ENCODE measurements at regions not wholly inside any gene's neighbourhood (a gene's known extent, or its start where the extent isn't known, plus 50 kb on each side); places are given as distances from the start of the nearest gene placed in this dataset.

GRCh38 chr20:56158489-56158888, 90.0 kb upstream of the MC3R start:
- Mint-ChIP-seq H3K9me3 (ENCODE audit: low read depth) (peaks cover 16% of the 10 kb centered on the region), H3K4me3 (ENCODE audit: unreplicated experiment) (no peak overlapping the region), H3K27me3 (ENCODE audit: low read depth) (no peaks in the 10 kb centered on the region), H3K27ac (ENCODE audit: unreplicated experiment) (no peak overlapping the region), H3K4me1 (ENCODE audit: low read depth) (no peaks in the 10 kb centered on the region), H3K36me3 (ENCODE audit: low read depth) (no peaks in the 10 kb centered on the region)
- TF ChIP-seq CTCF (IDR thresholded peaks at IDR 0.05), result no peak
- no peak for DNase-seq (ENCODE audit: low spot score)

- no peak overlapping the region for H3K27ac Mint-ChIP-seq (ENCODE audit: unreplicated experiment)
Measured at GRCh38 chr20:56160956-56161355, 87.6 kb upstream of the MC3R start.

GRCh38 chr20:56163806-56164205, 84.7 kb upstream of the MC3R start:
- DNase-seq (ENCODE audit: low spot score), result no peak
- H3K27ac Mint-ChIP-seq (ENCODE audit: unreplicated experiment), result no peak overlapping the region
- no peaks in the 10 kb centered on the region for H3K4me1 Mint-ChIP-seq (ENCODE audit: low read depth)
- H3K9me3 Mint-ChIP-seq (ENCODE audit: low read depth), result peaks cover 19% of the 10 kb centered on the region
- H3K36me3 Mint-ChIP-seq (ENCODE audit: low read depth), result no peaks in the 10 kb centered on the region
- H3K4me3 Mint-ChIP-seq (ENCODE audit: unreplicated experiment), result no peak overlapping the region
- H3K27me3 Mint-ChIP-seq (ENCODE audit: low read depth), result no peaks in the 10 kb centered on the region
- TF ChIP-seq CTCF (IDR thresholded peaks at IDR 0.05), result no peak

More at GRCh38 chr20:56160956-56161355, 87.6 kb upstream of the MC3R start:
- Mint-ChIP-seq H3K9me3 (ENCODE audit: low read depth) (peaks cover 18% of the 10 kb centered on the region), H3K4me1 (ENCODE audit: low read depth) (no peaks in the 10 kb centered on the region), H3K36me3 (ENCODE audit: low read depth) (no peaks in the 10 kb centered on the region), H3K27me3 (ENCODE audit: low read depth) (no peaks in the 10 kb centered on the region), H3K4me3 (ENCODE audit: unreplicated experiment) (no peak overlapping the region)
- no peak for TF ChIP-seq CTCF (IDR thresholded peaks at IDR 0.05)
- DNase-seq (ENCODE audit: low spot score), result no peak

GRCh38 chr20:56166781-56167465, 81.6 kb upstream of the MC3R start:
- Mint-ChIP-seq H3K9me3 (ENCODE audit: low read depth) (peaks cover 21% of the 10 kb centered on the region), H3K36me3 (ENCODE audit: low read depth) (no peaks in the 10 kb centered on the region), H3K4me3 (ENCODE audit: unreplicated experiment) (no peak overlapping the region), H3K4me1 (ENCODE audit: low read depth) (no peaks in the 10 kb centered on the region), H3K27ac (ENCODE audit: unreplicated experiment) (no peak overlapping the region), H3K27me3 (ENCODE audit: low read depth) (no peaks in the 10 kb centered on the region)
- DNase-seq (ENCODE audit: low spot score), result no peak
- no peak for TF ChIP-seq CTCF (IDR thresholded peaks at IDR 0.05)

- TF ChIP-seq CTCF (IDR thresholded peaks at IDR 0.05), result peak; percentile 31
- no peak overlapping the region for H3K4me3 Mint-ChIP-seq (ENCODE audit: unreplicated experiment)
- peaks cover 25% of the 10 kb centered on the region for H3K9me3 Mint-ChIP-seq (ENCODE audit: low read depth)
- H3K4me1 Mint-ChIP-seq (ENCODE audit: low read depth), result no peaks in the 10 kb centered on the region
- H3K27me3 Mint-ChIP-seq (ENCODE audit: low read depth), result no peaks in the 10 kb centered on the region
- no peaks in the 10 kb centered on the region for H3K36me3 Mint-ChIP-seq (ENCODE audit: low read depth)
- DNase-seq (ENCODE audit: low spot score), result no peak
- H3K27ac Mint-ChIP-seq (ENCODE audit: unreplicated experiment), result no peak overlapping the region
Measured at GRCh38 chr20:56171087-56172012, 77.2 kb upstream of the MC3R start.
